MCF 10A (cell line): ENCODE measurements at regions not wholly inside any gene's neighbourhood (a gene's known extent, or its start where the extent isn't known, plus 50 kb on each side); places are given as distances from the start of the nearest gene placed in this dataset.

ENCODE experiments used
- BruUV-seq: library from RNA; stranded (reverse); fragments of 400-500 nt; replicated peaks from 2 replicates; lab custom pipeline; 2021; lab: Mats Ljungman, UMichigan
- CTCF ChIA-PET: fragments of 300-600 bp; sonication (Branson Sonifier 250); formaldehyde crosslinking; extraction: SDS; loops from one replicate; lab custom pipeline; 2021; ENCODE audit warnings: antibody characterized with exemption, inconsistent platforms; lab: Yijun Ruan, JAX
- POLR2A ChIA-PET: fragments of 300-600, 350-650 bp; sonication (Branson Sonifier 250); formaldehyde crosslinking; extraction: SDS; loops from one replicate; lab custom pipeline; 2020; ENCODE audit warnings: antibody characterized with exemption, inconsistent platforms; lab: Yijun Ruan, JAX
- DNase-seq: peaks from one replicate; pipeline ENCODE4 v3.0.0-alpha.2; 2018; ENCODE audit not compliant: unreplicated experiment
- H3K27ac Mint-ChIP-seq: one replicate; pipeline ENCODE4 v1.8.0; 2022; ENCODE audit warnings: mild to moderate bottlenecking, low read depth, mixed read lengths; ENCODE audit not compliant: unreplicated experiment
- H3K27me3 Mint-ChIP-seq: one replicate; pipeline ENCODE4 v1.8.0; 2022; ENCODE audit warnings: mixed read lengths; ENCODE audit not compliant: insufficient read depth, unreplicated experiment
- H3K36me3 Mint-ChIP-seq: one replicate; pipeline ENCODE4 v1.8.0; 2022; ENCODE audit warnings: mild to moderate bottlenecking, moderate library complexity, mixed read lengths; ENCODE audit not compliant: insufficient read depth, unreplicated experiment
- H3K4me1 Mint-ChIP-seq: one replicate; pipeline ENCODE4 v1.8.0; 2022; ENCODE audit warnings: mixed read lengths; ENCODE audit not compliant: insufficient read depth, unreplicated experiment
- H3K4me3 Mint-ChIP-seq: one replicate; pipeline ENCODE4 v1.8.0; 2022; ENCODE audit warnings: mild to moderate bottlenecking, moderate library complexity, mixed read lengths; ENCODE audit not compliant: unreplicated experiment
- H3K9me3 Mint-ChIP-seq: one replicate; pipeline ENCODE4 v1.8.0; 2022; ENCODE audit warnings: mixed read lengths; ENCODE audit not compliant: unreplicated experiment
- CTCF ChIP-seq: fragments of 200-600 bp; IDR thresholded peaks from one replicate; pipeline ENCODE4 v1.8.0; 2022; ENCODE audit warnings: antibody characterized with exemption, mild to moderate bottlenecking; ENCODE audit not compliant: unreplicated experiment
- intact Hi-C: fragments of 100-400 bp; cut with micrococcal nuclease; formaldehyde crosslinking; loops from 2 replicates; pipeline ENCODE4 v1.14.1; 2022

GRCh38 chr6:26285143-26286134 lies 79.6 kb upstream of the BTN3A2 start:
- POLR2A ChIA-PET, result interaction anchor here (0.6 to 6.6 kb wide), 61 partner anchors 10 to 1793 kb away, joined by 3 to 353 read pairs (median 5); partner anchors contain the start of gene HMGN4
- Mint-ChIP-seq H3K27me3 (no peaks in the 10 kb centered on the region), H3K4me3 (peak overlapping the region; percentile 91), H3K36me3 (peaks cover 19% of the 10 kb centered on the region), H3K27ac (peak overlapping the region; percentile 92), H3K9me3 (no peaks in the 10 kb centered on the region), H3K4me1 (peaks cover 10% of the 10 kb centered on the region)
- peak; percentile 100 for DNase-seq
- intact Hi-C loops, result loop anchor here (1.0 to 5.0 kb wide), 6 partner anchors 13 to 847 kb away; a partner anchor contains a TSS
- no peak for TF ChIP-seq CTCF
- TSS peak; percentile 98 for BruUV-seq
- CTCF ChIA-PET, result interaction anchor here (1.0 kb wide), 1 partner anchor 11 kb away, joined by 4 read pairs; no protein-coding TSS in a partner anchor

- no TSS peak for BruUV-seq
- intact Hi-C loops, result loop anchor here (5.0 kb wide), 1 partner anchor 846 kb away; a partner anchor contains a TSS
- peak overlapping the region; percentile 91 for H3K4me3 Mint-ChIP-seq
These were observed 78.7 kb upstream of the BTN3A2 start for GRCh38 chr6:26286168-26286877.

GRCh38 chr6:26288155-26288554 lies 76.8 kb upstream of the BTN3A2 start:
- no peaks in the 10 kb centered on the region for H3K9me3 Mint-ChIP-seq
- no peak overlapping the region for H3K4me3 Mint-ChIP-seq
- no peak overlapping the region for H3K27ac Mint-ChIP-seq
- H3K36me3 Mint-ChIP-seq, result peaks cover 19% of the 10 kb centered on the region
- CTCF ChIA-PET, result interaction anchor here (0.7 kb wide), 1 partner anchor 60 kb away, joined by 5 read pairs; no protein-coding TSS in a partner anchor
- DNase-seq, result no peak
- BruUV-seq, result no TSS peak
- H3K27me3 Mint-ChIP-seq, result no peaks in the 10 kb centered on the region
- no peak for TF ChIP-seq CTCF
- intact Hi-C loops, result loop anchor here (5.0 kb wide), 1 partner anchor 844 kb away; a partner anchor contains a TSS
- POLR2A ChIA-PET, result interaction anchor here (0.6 to 1.9 kb wide), 5 partner anchors 15 to 52 kb away, joined by 3 to 5 read pairs (median 3); a partner anchor contains a TSS
- no peaks in the 10 kb centered on the region for H3K4me1 Mint-ChIP-seq

More at GRCh38 chr6:26286168-26286877, 78.7 kb upstream of the BTN3A2 start:
- ChIA-PET CTCF (no interaction called here), POLR2A (interaction anchor here (0.7 to 6.6 kb wide), 27 partner anchors 10 to 1607 kb away, joined by 3 to 353 read pairs (median 16); partner anchors contain the start of gene HMGN4)
- Mint-ChIP-seq H3K4me1 (peaks cover 10% of the 10 kb centered on the region), H3K27ac (peak overlapping the region; percentile 92), H3K27me3 (no peaks in the 10 kb centered on the region), H3K36me3 (peaks cover 19% of the 10 kb centered on the region), H3K9me3 (no peaks in the 10 kb centered on the region)
- TF ChIP-seq CTCF, result no peak
- peak; percentile 76 for DNase-seq
